ENCODE measurements at regions not wholly inside any gene's neighbourhood (a gene's known extent, or its start where the extent isn't known, plus 50 kb on each side); places are given as distances from the start of the nearest gene placed in this dataset.
A peak's percentile ranks its signal among the peaks of the same experiment; 100 is the strongest.

DNA sequence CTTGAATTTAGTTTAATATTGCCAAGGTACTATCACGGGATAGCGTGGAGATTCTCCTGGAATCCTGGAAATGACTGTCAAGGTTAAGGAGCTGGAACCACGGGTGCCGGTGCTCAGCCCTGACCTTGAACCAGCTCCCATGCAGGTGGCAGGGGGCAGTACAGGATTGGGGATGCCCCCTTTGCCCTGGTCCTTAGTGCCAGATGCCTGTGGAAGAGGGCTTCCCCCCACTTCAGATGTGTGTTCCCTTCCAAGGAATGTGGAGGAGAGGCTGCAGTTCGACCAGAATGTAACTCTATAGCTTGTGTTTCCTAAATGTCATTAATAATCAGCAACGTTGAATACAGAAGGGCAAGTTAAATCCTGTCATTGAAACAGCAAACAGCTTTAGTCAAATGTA is 258.9 kb downstream of the VRK1 start:
- Histone ChIP-seq H4K91ac (ENCODE audit: low read depth, low read length, poor library complexity) (no peak overlapping the region), H2BK120ac (ENCODE audit: low read depth, low read length) (no peak overlapping the region), H3K4ac (ENCODE audit: low read length) (no peak overlapping the region), H3K4me1 (ENCODE audit: control insufficient read depth in 2 of 2, insufficient read depth in 1 of 2, low read depth in 1 of 2, low read length in 2 of 2) (peaks cover under 1 to 18% of the 10 kb centered on the region in 2 donors), H2BK5ac (ENCODE audit: low read length) (no peak overlapping the region), H3K36me3 (replicated peaks in 1 of 2; ENCODE audit: control insufficient read depth in 2 of 2, insufficient read depth in 2 of 2, low read length in 2 of 2) (no peaks in the 10 kb centered on the region), H2BK12ac (ENCODE audit: low read length) (no peak overlapping the region), H3K14ac (ENCODE audit: low read length) (no peak overlapping the region), H3K27me3 (ENCODE audit: control insufficient read depth in 3 of 3, insufficient read depth in 3 of 3, low read depth in 1 of 3, low read length in 3 of 3) (no peaks in the 10 kb centered on the region), H4K8ac (ENCODE audit: low read depth, low read length) (no peak overlapping the region), H2BK15ac (ENCODE audit: low read length) (no peak overlapping the region), H3K18ac (ENCODE audit: low read length) (no peak overlapping the region), H3K27ac (replicated peaks; ENCODE audit: low read length) (no peak overlapping the region), H2AK5ac (ENCODE audit: low read depth, low read length) (no peak overlapping the region), H3K9me3 (replicated peaks in 1 of 2; ENCODE audit: control insufficient read depth in 2 of 2, insufficient read depth in 1 of 2, low read depth in 1 of 2, low read length in 2 of 2) (peaks cover 0 to under 1% of the 10 kb centered on the region in 2 donors), H3K9ac (ENCODE audit: low read depth, low read length, poor library complexity) (no peak overlapping the region), H2AFZ (ENCODE audit: low read length) (peak overlapping the region; percentile 92), H3K4me2 (ENCODE audit: insufficient read depth, low read length, poor library complexity, severe bottlenecking) (no peak overlapping the region), H3K79me1 (ENCODE audit: low read depth, low read length) (no peaks in the 10 kb centered on the region), H3K23ac (ENCODE audit: low read depth, low read length, poor library complexity) (no peak overlapping the region), H3K4me3 (ENCODE audit: low read length in 2 of 2) (peak overlapping the region in 1 of 2 donors; percentile 26)
- WGBS, 2 donors (ENCODE audit: extremely low coverage in 2 of 2, insufficient read length in 2 of 2, insufficient replicate concordance in 1 of 2), result no CpG with 5 or more reads among the region's 6 CpGs
- DNase-seq (ENCODE audit: low spot score), result no peak

DNA sequence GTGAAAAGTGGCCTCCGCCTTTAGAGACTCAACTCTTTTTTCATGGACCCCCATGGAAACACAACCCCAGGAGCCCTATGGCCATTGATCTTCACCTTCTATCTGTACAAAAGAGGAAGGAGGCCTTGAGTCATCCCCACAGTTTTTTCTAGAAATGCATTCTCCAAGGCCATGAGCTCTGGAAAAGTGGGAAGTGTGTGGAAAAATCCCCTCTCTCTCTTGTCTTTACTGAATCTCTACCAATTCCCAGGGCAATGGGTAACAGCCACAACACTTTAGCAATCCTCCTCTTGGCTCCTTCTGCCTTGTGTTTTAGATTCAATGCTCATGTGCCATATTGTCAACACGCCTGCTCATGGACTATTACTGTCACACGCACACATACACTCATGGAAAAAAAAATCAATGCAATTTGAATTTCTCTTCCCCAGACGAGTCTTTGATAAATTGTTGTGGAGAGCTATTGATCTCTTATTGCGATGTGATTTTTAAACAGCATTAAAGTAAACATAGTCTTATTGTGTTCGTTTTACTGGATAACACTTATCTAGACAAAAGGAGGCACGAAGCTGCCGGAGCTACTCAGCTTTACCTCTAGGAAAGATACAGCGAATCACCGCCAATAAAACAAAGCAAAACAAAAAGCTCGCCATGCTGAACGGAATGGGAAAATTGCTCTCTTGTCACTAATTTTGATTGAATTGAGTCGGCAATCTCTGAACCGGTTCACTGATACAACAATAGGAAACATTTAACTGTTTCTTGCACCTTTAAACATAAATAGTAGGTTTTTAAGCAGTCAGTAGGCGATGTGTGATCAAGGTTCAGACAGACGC is 260.3 kb downstream of the VRK1 start:
- Histone ChIP-seq H2AK5ac (ENCODE audit: low read depth, low read length) (no peak overlapping the region), H3K18ac (ENCODE audit: low read length) (no peak overlapping the region), H3K36me3 (replicated peaks in 1 of 2; ENCODE audit: control insufficient read depth in 2 of 2, insufficient read depth in 2 of 2, low read length in 2 of 2) (no peaks in the 10 kb centered on the region), H2BK12ac (ENCODE audit: low read length) (no peak overlapping the region), H4K8ac (ENCODE audit: low read depth, low read length) (no peak overlapping the region), H3K4me3 (ENCODE audit: low read length in 2 of 2) (no peak overlapping the region), H3K9ac (ENCODE audit: low read depth, low read length, poor library complexity) (no peak overlapping the region), H3K9me3 (replicated peaks in 1 of 2; ENCODE audit: control insufficient read depth in 2 of 2, insufficient read depth in 1 of 2, low read depth in 1 of 2, low read length in 2 of 2) (peaks cover 0 to 3% of the 10 kb centered on the region in 2 donors), H4K91ac (ENCODE audit: low read depth, low read length, poor library complexity) (no peak overlapping the region), H3K4me1 (ENCODE audit: control insufficient read depth in 2 of 2, insufficient read depth in 1 of 2, low read depth in 1 of 2, low read length in 2 of 2) (peaks cover 4 to 18% of the 10 kb centered on the region in 2 donors), H2BK5ac (ENCODE audit: low read length) (no peak overlapping the region), H3K4me2 (ENCODE audit: insufficient read depth, low read length, poor library complexity, severe bottlenecking) (no peak overlapping the region), H3K23ac (ENCODE audit: low read depth, low read length, poor library complexity) (no peak overlapping the region), H3K14ac (ENCODE audit: low read length) (no peak overlapping the region), H3K27ac (replicated peaks; ENCODE audit: low read length) (no peak overlapping the region), H2AFZ (ENCODE audit: low read length) (no peak overlapping the region), H3K4ac (ENCODE audit: low read length) (no peak overlapping the region), H3K27me3 (ENCODE audit: control insufficient read depth in 3 of 3, insufficient read depth in 3 of 3, low read depth in 1 of 3, low read length in 3 of 3) (no peaks in the 10 kb centered on the region), H2BK15ac (ENCODE audit: low read length) (no peak overlapping the region), H3K79me1 (ENCODE audit: low read depth, low read length) (no peaks in the 10 kb centered on the region), H2BK120ac (ENCODE audit: low read depth, low read length) (no peak overlapping the region)
- no peak for DNase-seq (ENCODE audit: low spot score)
- WGBS, 2 donors (ENCODE audit: extremely low coverage in 2 of 2, insufficient read length in 2 of 2, insufficient replicate concordance in 1 of 2), result no CpG with 5 or more reads among the region's 16 CpGs

GRCh38 chr14:97058074-97058467 is 260.9 kb downstream of the VRK1 start:
- Histone ChIP-seq H3K4ac (ENCODE audit: low read length) (no peak overlapping the region), H4K91ac (ENCODE audit: low read depth, low read length, poor library complexity) (no peak overlapping the region), H3K27me3 (ENCODE audit: control insufficient read depth in 3 of 3, insufficient read depth in 3 of 3, low read depth in 1 of 3, low read length in 3 of 3) (peaks cover 0 to 2% (median 0%) of the 10 kb centered on the region in 3 experiments), H3K4me3 (ENCODE audit: low read length in 2 of 2) (no peak overlapping the region), H3K18ac (ENCODE audit: low read length) (no peak overlapping the region), H2AK5ac (ENCODE audit: low read depth, low read length) (no peak overlapping the region), H3K36me3 (replicated peaks in 1 of 2; ENCODE audit: control insufficient read depth in 2 of 2, insufficient read depth in 2 of 2, low read length in 2 of 2) (no peaks in the 10 kb centered on the region), H3K9ac (ENCODE audit: low read depth, low read length, poor library complexity) (no peak overlapping the region), H4K8ac (ENCODE audit: low read depth, low read length) (no peak overlapping the region), H3K23ac (ENCODE audit: low read depth, low read length, poor library complexity) (no peak overlapping the region), H2BK5ac (ENCODE audit: low read length) (no peak overlapping the region), H2BK120ac (ENCODE audit: low read depth, low read length) (no peak overlapping the region), H3K4me1 (ENCODE audit: control insufficient read depth in 2 of 2, insufficient read depth in 1 of 2, low read depth in 1 of 2, low read length in 2 of 2) (peaks cover 7 to 18% of the 10 kb centered on the region in 2 donors), H3K9me3 (replicated peaks in 1 of 2; ENCODE audit: control insufficient read depth in 2 of 2, insufficient read depth in 1 of 2, low read depth in 1 of 2, low read length in 2 of 2) (peaks cover 0 to 3% of the 10 kb centered on the region in 2 donors), H2BK12ac (ENCODE audit: low read length) (no peak overlapping the region), H2BK15ac (ENCODE audit: low read length) (no peak overlapping the region), H3K79me1 (ENCODE audit: low read depth, low read length) (no peaks in the 10 kb centered on the region), H3K4me2 (ENCODE audit: insufficient read depth, low read length, poor library complexity, severe bottlenecking) (no peak overlapping the region), H3K14ac (ENCODE audit: low read length) (no peak overlapping the region), H3K27ac (replicated peaks; ENCODE audit: low read length) (no peak overlapping the region), H2AFZ (ENCODE audit: low read length) (no peak overlapping the region)
- no CpG with 5 or more reads among the region's 3 CpGs for WGBS, 2 donors (ENCODE audit: extremely low coverage in 2 of 2, insufficient read length in 2 of 2, insufficient replicate concordance in 1 of 2)
- DNase-seq (ENCODE audit: low spot score), result no peak

- no peak overlapping the region for H3K14ac ChIP-seq (ENCODE audit: low read length)
- H4K8ac ChIP-seq (ENCODE audit: low read depth, low read length), result no peak overlapping the region
- no peak overlapping the region for H2BK12ac ChIP-seq (ENCODE audit: low read length)
- H2BK5ac ChIP-seq (ENCODE audit: low read length), result no peak overlapping the region
- no peak overlapping the region for H3K18ac ChIP-seq (ENCODE audit: low read length)
- no peak overlapping the region for H2BK120ac ChIP-seq (ENCODE audit: low read depth, low read length)
- H3K79me1 ChIP-seq (ENCODE audit: low read depth, low read length), result no peaks in the 10 kb centered on the region
- H3K27me3 ChIP-seq (ENCODE audit: control insufficient read depth in 3 of 3, insufficient read depth in 3 of 3, low read depth in 1 of 3, low read length in 3 of 3), result peaks cover 0 to 2% (median 0%) of the 10 kb centered on the region in 3 experiments
- no peak overlapping the region for H3K9ac ChIP-seq (ENCODE audit: low read depth, low read length, poor library complexity)
- H3K9me3 ChIP-seq (replicated peaks in 1 of 2; ENCODE audit: control insufficient read depth in 2 of 2, insufficient read depth in 1 of 2, low read depth in 1 of 2, low read length in 2 of 2), result peaks cover 0 to 3% of the 10 kb centered on the region in 2 donors
- H2AFZ ChIP-seq (ENCODE audit: low read length), result no peak overlapping the region
- H2AK5ac ChIP-seq (ENCODE audit: low read depth, low read length), result no peak overlapping the region
- no peak overlapping the region for H3K4ac ChIP-seq (ENCODE audit: low read length)
- H3K36me3 ChIP-seq (replicated peaks in 1 of 2; ENCODE audit: control insufficient read depth in 2 of 2, insufficient read depth in 2 of 2, low read length in 2 of 2), result no peaks in the 10 kb centered on the region
- no peak overlapping the region for H4K91ac ChIP-seq (ENCODE audit: low read depth, low read length, poor library complexity)
- H3K27ac ChIP-seq (replicated peaks; ENCODE audit: low read length), result no peak overlapping the region
- no peak for DNase-seq (ENCODE audit: low spot score)
- no peak overlapping the region for H3K23ac ChIP-seq (ENCODE audit: low read depth, low read length, poor library complexity)
- H3K4me3 ChIP-seq (ENCODE audit: low read length in 2 of 2), result no peak overlapping the region
- H3K4me1 ChIP-seq (ENCODE audit: control insufficient read depth in 2 of 2, insufficient read depth in 1 of 2, low read depth in 1 of 2, low read length in 2 of 2), result peaks cover 10 to 18% of the 10 kb centered on the region in 2 donors
- no CpG with 5 or more reads among the region's 2 CpGs for WGBS, 2 donors (ENCODE audit: extremely low coverage in 2 of 2, insufficient read length in 2 of 2, insufficient replicate concordance in 1 of 2)
- no peak overlapping the region for H2BK15ac ChIP-seq (ENCODE audit: low read length)
- no peak overlapping the region for H3K4me2 ChIP-seq (ENCODE audit: insufficient read depth, low read length, poor library complexity, severe bottlenecking)
Observed at GRCh38 chr14:97058589-97058988, 261.4 kb downstream of the VRK1 start.
